IPS DF 6.9 (cell line): ENCODE measurements at regions not wholly inside any gene's neighbourhood (a gene's known extent, or its start where the extent isn't known, plus 50 kb on each side); places are given as distances from the start of the nearest gene placed in this dataset.

ENCODE experiments used
- DNase-seq: peaks from one replicate; pipeline ENCODE4 v3.0.0-alpha.2; 2013; ENCODE audit warnings: low read depth, low spot score
- H3K27ac ChIP-seq: one replicate; pipeline ENCODE4 v1.5.1; 2013; ENCODE audit warnings: low read length, control low read depth
- H3K27me3 ChIP-seq: 2 replicates; pipeline ENCODE4 v1.6.1; 2013; ENCODE audit warnings: mild to moderate bottlenecking, low read length; ENCODE audit not compliant: control insufficient read depth, insufficient read depth
- H3K36me3 ChIP-seq: 2 replicates; pipeline ENCODE4 v1.6.1; 2013; ENCODE audit warnings: low read length; ENCODE audit not compliant: control insufficient read depth, insufficient read depth
- H3K4me1 ChIP-seq: 2 replicates; pipeline ENCODE4 v1.6.1; 2013; ENCODE audit warnings: low read length; ENCODE audit not compliant: control insufficient read depth, insufficient read depth
- H3K4me3 ChIP-seq: 2 replicates; pipeline ENCODE4 v1.5.1; 2013; ENCODE audit warnings: mild to moderate bottlenecking, low read length
- H3K9me3 ChIP-seq: 2 replicates; pipeline ENCODE4 v1.6.1; 2013; ENCODE audit warnings: low read length, inconsistent platforms; ENCODE audit not compliant: control insufficient read depth, insufficient read depth
- WGBS: extraction: QIAGEN DNeasy Blood & Tissue Kit; methylation state at CpG from one replicate; pipeline ENCODE4 v1.1.7; 2013; ENCODE audit warnings: mixed read lengths, missing lambda C conversion rate; ENCODE audit not compliant: insufficient read length, insufficient coverage; 5-methylcytosine and 5-hydroxymethylcytosine counted together

GRCh38 chr6:90450268-90450953 lies 136.5 kb downstream of the MAP3K7 start:
- no peak overlapping the region for H3K27ac ChIP-seq
- no peaks in the 10 kb centered on the region for H3K36me3 ChIP-seq
- H3K4me3 ChIP-seq, result no peak overlapping the region
- WGBS, result no CpG with 5 or more reads among the region's 4 CpGs
- H3K4me1 ChIP-seq, result peaks cover 4% of the 10 kb centered on the region; the same call in 1 of the 2 replicates
- no peak for DNase-seq
- no peaks in the 10 kb centered on the region for H3K9me3 ChIP-seq
- no peaks in the 10 kb centered on the region for H3K27me3 ChIP-seq

- no peak for DNase-seq
- H3K27me3 ChIP-seq, result no peaks in the 10 kb centered on the region
- no peaks in the 10 kb centered on the region for H3K36me3 ChIP-seq
- no peak overlapping the region for H3K4me3 ChIP-seq
- no peaks in the 10 kb centered on the region for H3K9me3 ChIP-seq
- H3K27ac ChIP-seq, result no peak overlapping the region
- peaks cover 4% of the 10 kb centered on the region; the same call in 1 of the 2 replicates for H3K4me1 ChIP-seq
- WGBS, result no CpG with 5 or more reads among the region's 5 CpGs
Measured at GRCh38 chr6:90449311-90449710, 137.6 kb downstream of the MAP3K7 start.

GRCh38 chr6:90448836-90449235 lies 138.0 kb downstream of the MAP3K7 start:
- Histone ChIP-seq H3K9me3 (no peaks in the 10 kb centered on the region), H3K4me3 (no peak overlapping the region), H3K27me3 (no peaks in the 10 kb centered on the region), H3K4me1 (peaks cover 5% of the 10 kb centered on the region; the same call in 1 of the 2 replicates), H3K36me3 (no peaks in the 10 kb centered on the region), H3K27ac (no peak overlapping the region)
- no CpG with 5 or more reads among the region's 5 CpGs for WGBS
- DNase-seq, result no peak

GRCh38 chr6:90446164-90446563 lies 140.7 kb downstream of the MAP3K7 start:
- Histone ChIP-seq H3K36me3 (no peaks in the 10 kb centered on the region), H3K9me3 (no peaks in the 10 kb centered on the region), H3K27me3 (no peaks in the 10 kb centered on the region), H3K27ac (no peak overlapping the region), H3K4me3 (no peak overlapping the region), H3K4me1 (peaks cover 9% of the 10 kb centered on the region; the same call in 1 of the 2 replicates)
- WGBS, result no CpG with 5 or more reads among the region's 2 CpGs
- DNase-seq, result no peak

GRCh38 chr6:90445533-90446108 lies 141.3 kb downstream of the MAP3K7 start:
- Histone ChIP-seq H3K27me3 (no peaks in the 10 kb centered on the region), H3K36me3 (no peaks in the 10 kb centered on the region), H3K4me1 (peaks cover 8% of the 10 kb centered on the region; the same call in 1 of the 2 replicates), H3K27ac (no peak overlapping the region), H3K4me3 (no peak overlapping the region), H3K9me3 (no peaks in the 10 kb centered on the region)
- no peak for DNase-seq
- WGBS, result no CpG with 5 or more reads among the region's 2 CpGs

GRCh38 chr6:90444160-90444714 lies 142.6 kb downstream of the MAP3K7 start:
- Histone ChIP-seq H3K27ac (no peak overlapping the region), H3K9me3 (no peaks in the 10 kb centered on the region), H3K36me3 (no peaks in the 10 kb centered on the region), H3K4me3 (no peak overlapping the region), H3K27me3 (no peaks in the 10 kb centered on the region), H3K4me1 (peaks cover 6% of the 10 kb centered on the region; the same call in 1 of the 2 replicates)
- no CpG with 5 or more reads among the region's 8 CpGs for WGBS
- DNase-seq, result no peak

GRCh38 chr6:90442366-90442765 lies 144.5 kb downstream of the MAP3K7 start:
- WGBS, result no CpG with 5 or more reads among the region's 1 CpG
- no peak for DNase-seq
- no peak overlapping the region for H3K27ac ChIP-seq
- no peaks in the 10 kb centered on the region; the same call in 1 of the 2 replicates for H3K9me3 ChIP-seq
- H3K4me3 ChIP-seq, result no peak overlapping the region
- no peaks in the 10 kb centered on the region for H3K36me3 ChIP-seq
- no peaks in the 10 kb centered on the region for H3K27me3 ChIP-seq
- H3K4me1 ChIP-seq, result peaks cover 8% of the 10 kb centered on the region; the same call in 1 of the 2 replicates

- DNase-seq, result no peak
- no CpG with 5 or more reads among the region's 8 CpGs for WGBS
- Histone ChIP-seq H3K4me3 (no peak overlapping the region), H3K27me3 (no peaks in the 10 kb centered on the region), H3K36me3 (no peaks in the 10 kb centered on the region), H3K9me3 (no peaks in the 10 kb centered on the region; the same call in 1 of the 2 replicates), H3K4me1 (peaks cover 9% of the 10 kb centered on the region; the same call in 1 of the 2 replicates), H3K27ac (no peak overlapping the region)
Measured at GRCh38 chr6:90440586-90441283, 144.1 kb upstream of the BACH2 start.

GRCh38 chr6:90439586-90439985 lies 142.9 kb upstream of the BACH2 start:
- Histone ChIP-seq H3K4me1 (peaks cover 10% of the 10 kb centered on the region; the same call in 1 of the 2 replicates), H3K9me3 (no peaks in the 10 kb centered on the region; the same call in 1 of the 2 replicates), H3K36me3 (no peaks in the 10 kb centered on the region), H3K4me3 (no peak overlapping the region), H3K27ac (no peak overlapping the region), H3K27me3 (no peaks in the 10 kb centered on the region)
- DNase-seq, result no peak
- no CpG with 5 or more reads among the region's 2 CpGs for WGBS

GRCh38 chr6:90436403-90436802 lies 139.8 kb upstream of the BACH2 start:
- no CpG with 5 or more reads among the region's 1 CpG for WGBS
- no peaks in the 10 kb centered on the region; the same call in 1 of the 2 replicates for H3K9me3 ChIP-seq
- H3K4me3 ChIP-seq, result no peak overlapping the region
- no peak for DNase-seq
- no peaks in the 10 kb centered on the region for H3K36me3 ChIP-seq
- peaks cover 5% of the 10 kb centered on the region; the same call in 1 of the 2 replicates for H3K4me1 ChIP-seq
- H3K27ac ChIP-seq, result no peak overlapping the region
- H3K27me3 ChIP-seq, result no peaks in the 10 kb centered on the region
